Calu3 (cell line): ENCODE measurements at regions not wholly inside any gene's neighbourhood (a gene's known extent, or its start where the extent isn't known, plus 50 kb on each side); places are given as distances from the start of the nearest gene placed in this dataset.

Experiments used
- BruUV-seq: library from RNA; stranded (reverse); fragments of 400-500 nt; replicated peaks from 2 replicates; lab custom pipeline; 2021; lab: Mats Ljungman, UMichigan
- CTCF ChIA-PET: fragments of 300-600 bp; sonication (Branson Sonifier 250); formaldehyde crosslinking; loops from one replicate; lab custom pipeline; 2022; ENCODE audit warnings: antibody characterized with exemption; lab: Charles Lee
- DNase-seq: peaks from one replicate; pipeline ENCODE4 v3.0.0; 2022
- H3K27ac Mint-ChIP-seq: one replicate; pipeline ENCODE4 v1.8.0; 2022; ENCODE audit warnings: mixed read lengths; ENCODE audit not compliant: unreplicated experiment
- H3K27me3 Mint-ChIP-seq: one replicate; pipeline ENCODE4 v1.8.0; 2022; ENCODE audit warnings: mixed read lengths; ENCODE audit not compliant: unreplicated experiment
- H3K36me3 Mint-ChIP-seq: one replicate; pipeline ENCODE4 v1.8.0; 2022; ENCODE audit warnings: mild to moderate bottlenecking, moderate library complexity, mixed read lengths; ENCODE audit not compliant: insufficient read depth, unreplicated experiment
- H3K4me1 Mint-ChIP-seq: one replicate; pipeline ENCODE4 v1.8.0; 2022; ENCODE audit warnings: mild to moderate bottlenecking, low read depth, mixed read lengths; ENCODE audit not compliant: unreplicated experiment
- H3K4me3 Mint-ChIP-seq: one replicate; pipeline ENCODE4 v1.8.0; 2022; ENCODE audit warnings: mild to moderate bottlenecking, low read depth, moderate library complexity, mixed read lengths; ENCODE audit not compliant: unreplicated experiment
- H3K9me3 Mint-ChIP-seq: one replicate; pipeline ENCODE4 v1.8.0; 2022; ENCODE audit warnings: low read depth, mixed read lengths; ENCODE audit not compliant: unreplicated experiment
- CTCF ChIP-seq: fragments of 200-600 bp; IDR thresholded peaks from one replicate; pipeline ENCODE4 v1.8.0; 2022; ENCODE audit warnings: antibody characterized with exemption; ENCODE audit not compliant: unreplicated experiment
- intact Hi-C: fragments of 100-400 bp; cut with micrococcal nuclease; formaldehyde crosslinking; loops from one replicate; pipeline ENCODE4 v1.10.0; 2022; ENCODE audit not compliant: unreplicated experiment

GRCh38 chr3:132911741-132912415 is 126.3 kb upstream of the TMEM108 start:
- Mint-ChIP-seq H3K27ac (no peak overlapping the region), H3K4me1 (no peaks in the 10 kb centered on the region), H3K4me3 (no peak overlapping the region), H3K27me3 (peaks cover 6% of the 10 kb centered on the region), H3K36me3 (no peaks in the 10 kb centered on the region), H3K9me3 (no peaks in the 10 kb centered on the region)
- BruUV-seq = no TSS peak
- CTCF ChIA-PET = no interaction called here
- no peak for DNase-seq
- no peak for TF ChIP-seq CTCF
- intact Hi-C loops = no loop called here

GRCh38 chr3:132907293-132907692 is 130.9 kb upstream of the TMEM108 start:
- CTCF ChIA-PET = no interaction called here
- no peaks in the 10 kb centered on the region for H3K27me3 Mint-ChIP-seq
- H3K4me1 Mint-ChIP-seq = no peaks in the 10 kb centered on the region
- TF ChIP-seq CTCF = no peak
- BruUV-seq = no TSS peak
- H3K4me3 Mint-ChIP-seq = no peak overlapping the region
- no peak for DNase-seq
- no peak overlapping the region for H3K27ac Mint-ChIP-seq
- intact Hi-C loops = no loop called here
- no peaks in the 10 kb centered on the region for H3K36me3 Mint-ChIP-seq
- no peaks in the 10 kb centered on the region for H3K9me3 Mint-ChIP-seq

DNA sequence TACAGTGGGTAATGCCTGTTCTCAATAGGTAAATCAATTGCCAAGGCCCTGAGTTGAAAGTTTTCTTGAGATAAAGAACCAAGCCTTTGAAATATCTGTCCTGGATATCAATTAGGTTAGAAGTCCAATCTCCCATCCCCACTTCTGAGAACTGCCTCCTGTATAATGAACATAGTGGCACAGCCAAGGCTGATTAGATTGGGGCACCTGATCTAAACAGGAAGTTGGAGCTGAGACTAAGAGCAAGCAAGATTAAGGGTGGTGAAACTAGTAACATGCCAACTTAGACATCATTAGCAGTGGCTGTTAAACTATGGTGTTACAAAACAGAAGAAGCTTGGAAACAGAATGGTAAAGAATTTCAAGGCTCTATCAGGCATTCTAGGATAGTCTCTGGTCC is 137.7 kb upstream of the TMEM108 start:
- TF ChIP-seq CTCF = no peak
- H3K9me3 Mint-ChIP-seq = no peaks in the 10 kb centered on the region
- no TSS peak for BruUV-seq
- no peak overlapping the region for H3K27ac Mint-ChIP-seq
- intact Hi-C loops = no loop called here
- DNase-seq = no peak
- H3K27me3 Mint-ChIP-seq = no peaks in the 10 kb centered on the region
- H3K36me3 Mint-ChIP-seq = no peaks in the 10 kb centered on the region
- no peak overlapping the region for H3K4me3 Mint-ChIP-seq
- CTCF ChIA-PET = no interaction called here
- no peaks in the 10 kb centered on the region for H3K4me1 Mint-ChIP-seq

- H3K27me3 Mint-ChIP-seq = peaks cover 8% of the 10 kb centered on the region
- H3K4me3 Mint-ChIP-seq = no peak overlapping the region
- no peak for DNase-seq
- CTCF ChIA-PET = no interaction called here
- H3K9me3 Mint-ChIP-seq = peaks cover 2% of the 10 kb centered on the region
- no TSS peak for BruUV-seq
- no peak for TF ChIP-seq CTCF
- no peak overlapping the region for H3K27ac Mint-ChIP-seq
- H3K36me3 Mint-ChIP-seq = no peaks in the 10 kb centered on the region
- no peaks in the 10 kb centered on the region for H3K4me1 Mint-ChIP-seq
- intact Hi-C loops = no loop called here
Measured at GRCh38 chr3:132898141-132898540, 140.1 kb upstream of the TMEM108 start.
